LNCAP (cell line): ENCODE measurements at regions not wholly inside any gene's neighbourhood (a gene's known extent, or its start where the extent isn't known, plus 50 kb on each side); places are given as distances from the start of the nearest gene placed in this dataset.

Source experiments
- CTCF ChIP-seq: fragments of 450-650 bp; IDR thresholded peaks from 2 replicates; pipeline ENCODE4 v1.5.1; 2017; ENCODE audit warnings: mild to moderate bottlenecking

GRCh38 chr5:26415987-26416779 is 622.2 kb downstream of the CDH9 start:
- TF ChIP-seq CTCF: no peak

- TF ChIP-seq CTCF: no peak
These were observed 647.8 kb downstream of the CDH9 start for GRCh38 chr5:26390608-26391007.

- TF ChIP-seq CTCF: no peak
These were observed 649.4 kb downstream of the CDH9 start for GRCh38 chr5:26388976-26389375.

GRCh38 chr5:26386532-26386931 is 651.9 kb downstream of the CDH9 start:
- no peak for TF ChIP-seq CTCF

- no peak for TF ChIP-seq CTCF
These were observed 694.5 kb downstream of the CDH9 start for GRCh38 chr5:26343801-26344325.

GRCh38 chr5:26339576-26339975 is 698.8 kb downstream of the CDH9 start:
- no peak for TF ChIP-seq CTCF

- peak; percentile 81 for TF ChIP-seq CTCF
These were observed 708.7 kb downstream of the CDH9 start for GRCh38 chr5:26329562-26330189.
